ENCODE measurements at regions not wholly inside any gene's neighbourhood (a gene's known extent, or its start where the extent isn't known, plus 50 kb on each side); places are given as distances from the start of the nearest gene placed in this dataset.

DNA sequence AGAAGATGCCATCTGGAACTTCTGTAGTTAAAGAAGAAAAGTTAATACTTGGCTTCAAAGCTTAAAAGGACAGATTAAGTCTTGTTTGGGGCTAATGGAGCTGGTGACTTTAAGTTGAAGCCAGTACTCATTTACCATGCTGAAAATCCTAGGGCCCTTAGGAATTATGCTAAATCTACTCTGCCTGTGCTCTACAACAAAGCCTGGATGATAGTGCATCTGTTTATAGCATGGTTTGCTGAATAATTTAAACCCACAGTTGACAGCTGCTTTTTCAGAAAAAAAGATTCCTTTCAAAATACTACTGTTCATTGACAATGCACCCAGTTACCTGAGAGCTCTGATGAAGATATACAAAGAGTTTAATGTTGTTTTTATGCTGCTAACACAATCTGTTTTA is 393.5 kb downstream of the MAT2B start:
- TF ChIP-seq POLR2A (IDR thresholded peaks at IDR 0.05; ENCODE audit: low read length) = no peak
- TF ChIP-seq GATA1 (IDR thresholded peaks at IDR 0.05; ENCODE audit: low read depth, low read length) = no peak
